Lung (tissue), 11 donors: ENCODE measurements at regions not wholly inside any gene's neighbourhood (a gene's known extent, or its start where the extent isn't known, plus 50 kb on each side); places are given as distances from the start of the nearest gene placed in this dataset.

Experiments used
- ATAC-seq: fragments of 200-7000 bp; cut with Tn5 transposase; one replicate; pipeline ENCODE4 v1.9.1; 2020; ENCODE audit warnings: moderate number of reproducible peaks; ENCODE audit not compliant: insufficient read depth, low FRiP score
- DNase-seq, 3 donors: peaks; one replicate each; pipeline ENCODE4 v3.0.0-alpha.2; 2013 to 2017
- H3K27ac ChIP-seq, 2 donors: one replicate each; pipeline ENCODE4 v1.5.1; 2013; ENCODE audit warnings: mild to moderate bottlenecking in 2 of 2, moderate library complexity in 2 of 2, control low read depth in 1 of 2, inconsistent platforms in 1 of 2, low read depth in 1 of 2, low read length in 1 of 2
- H3K27me3 ChIP-seq, 3 donors: one replicate each; pipeline ENCODE4 v1.5.1; 2013; ENCODE audit warnings: low read length in 2 of 3; ENCODE audit not compliant: control insufficient read depth in 3 of 3, insufficient read depth in 3 of 3
- H3K36me3 ChIP-seq, 4 donors: one replicate each; pipeline ENCODE4 v1.5.1; 2013; ENCODE audit warnings: low read length in 4 of 4, mild to moderate bottlenecking in 1 of 4, moderate library complexity in 1 of 4; ENCODE audit not compliant: control insufficient read depth in 4 of 4, insufficient read depth in 4 of 4
- H3K4me1 ChIP-seq, 5 donors: one replicate each; pipeline ENCODE4 v1.5.1; 2013; ENCODE audit warnings: low read length in 5 of 5, mild to moderate bottlenecking in 2 of 5, moderate library complexity in 1 of 5; ENCODE audit not compliant: control insufficient read depth in 5 of 5, insufficient read depth in 5 of 5
- H3K4me3 ChIP-seq: one replicate; pipeline ENCODE4 v1.5.1; 2013; ENCODE audit warnings: mild to moderate bottlenecking, control low read depth, moderate library complexity
- H3K9ac ChIP-seq, 2 donors: one replicate each; pipeline ENCODE4 v1.5.1; 2013; ENCODE audit warnings: low read length in 2 of 2, control low read depth in 1 of 2; ENCODE audit not compliant: insufficient read depth in 1 of 2
- H3K9me3 ChIP-seq, 4 donors: one replicate each; pipeline ENCODE4 v1.5.1; 2013; ENCODE audit warnings: low read length in 3 of 4, mild to moderate bottlenecking in 1 of 4, moderate library complexity in 1 of 4; ENCODE audit not compliant: control insufficient read depth in 4 of 4, insufficient read depth in 3 of 4
- CTCF ChIP-seq: IDR thresholded peaks from 2 replicates; pipeline ENCODE4 v1.5.1; 2012; ENCODE audit warnings: mild to moderate bottlenecking; ENCODE audit errors: control extremely low read depth, extremely low read depth
- WGBS, 2 donors: extraction: QIAGEN DNeasy Blood & Tissue Kit; methylation state at CpG; one replicate each; pipeline ENCODE4 v1.1.7; 2013; 5-methylcytosine and 5-hydroxymethylcytosine counted together
- donor health status: control.
- donor health status: control.
- donor health status: Bipolar disorder and iron deficiency.
- donor health status: healthy.
- donor health status: DM: yes; HTN: yes; CAD: no.

DNA sequence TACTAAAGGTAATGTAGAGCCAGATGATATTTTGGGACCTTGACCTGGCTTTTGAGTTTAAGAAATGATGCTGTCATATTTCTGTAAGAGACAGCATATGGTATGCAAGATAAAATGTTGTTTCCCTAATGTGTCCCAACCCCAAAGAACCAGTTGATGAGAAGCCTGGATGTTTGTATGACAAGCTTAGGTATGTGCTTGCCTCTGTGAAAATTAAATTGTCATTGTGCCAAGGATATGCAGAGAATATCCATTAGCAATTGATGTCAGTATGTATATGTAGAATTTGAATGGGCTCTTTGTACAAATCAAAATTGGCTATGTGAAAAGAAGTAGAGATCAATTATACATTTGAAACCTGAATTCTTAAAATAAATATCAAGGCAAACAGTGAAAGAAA lies 650.8 kb upstream of the EYS start:
- Histone ChIP-seq H3K27ac (no peak overlapping the region), H3K9ac (no peak overlapping the region), H3K36me3 (no peaks in the 10 kb centered on the region), H3K9me3 (peaks cover 0 to 5% (median 0%) of the 10 kb centered on the region in 4 donors), H3K27me3 (no peaks in the 10 kb centered on the region), H3K4me3 (no peak overlapping the region), H3K4me1 (no peaks in the 10 kb centered on the region)
- TF ChIP-seq CTCF = no peak
- DNase-seq (no peak), ATAC-seq (no peak)

DNA sequence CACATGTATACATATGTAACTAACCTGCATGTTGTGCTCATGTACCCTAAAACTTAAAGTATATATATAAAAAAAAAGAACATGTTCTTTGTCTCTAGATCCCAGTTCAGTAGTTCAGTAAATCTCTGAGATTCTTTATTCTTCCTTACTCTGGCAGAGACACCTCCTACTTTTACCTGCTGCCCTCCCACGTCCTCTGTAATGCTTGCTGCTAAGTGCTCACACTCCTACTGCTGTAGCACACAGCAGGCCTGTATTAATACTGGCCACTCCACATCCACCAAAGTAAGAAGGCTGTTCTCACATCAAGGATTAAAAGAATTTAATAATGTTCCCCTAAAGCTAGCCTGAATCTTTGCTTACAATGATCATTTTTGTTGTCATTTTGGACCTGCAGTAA lies 648.4 kb upstream of the EYS start:
- Histone ChIP-seq H3K27me3 (no peaks in the 10 kb centered on the region), H3K4me3 (no peak overlapping the region), H3K27ac (no peak overlapping the region), H3K9ac (no peak overlapping the region), H3K9me3 (no peaks in the 10 kb centered on the region), H3K36me3 (no peaks in the 10 kb centered on the region), H3K4me1 (no peaks in the 10 kb centered on the region)
- 67 to 73% methylated on average over 1 of the region's 1 CpG for WGBS, 2 donors
- ATAC-seq (no peak), DNase-seq (no peak)
- no peak for TF ChIP-seq CTCF

- H3K9me3 ChIP-seq = no peaks in the 10 kb centered on the region
- H3K4me1 ChIP-seq = no peaks in the 10 kb centered on the region
- DNase-seq = peak in 2 of 3 donors; percentile 18 to 29
- H3K27me3 ChIP-seq = no peaks in the 10 kb centered on the region
- 58 to 68% methylated on average over 2 of the region's 2 CpGs for WGBS, 2 donors
- H3K4me3 ChIP-seq = no peak overlapping the region
- ATAC-seq = no peak
- TF ChIP-seq CTCF = no peak
- H3K27ac ChIP-seq = no peak overlapping the region
- H3K36me3 ChIP-seq = no peaks in the 10 kb centered on the region
- H3K9ac ChIP-seq = no peak overlapping the region
These were observed 637.8 kb upstream of the EYS start for GRCh38 chr6:66344796-66345195.

DNA sequence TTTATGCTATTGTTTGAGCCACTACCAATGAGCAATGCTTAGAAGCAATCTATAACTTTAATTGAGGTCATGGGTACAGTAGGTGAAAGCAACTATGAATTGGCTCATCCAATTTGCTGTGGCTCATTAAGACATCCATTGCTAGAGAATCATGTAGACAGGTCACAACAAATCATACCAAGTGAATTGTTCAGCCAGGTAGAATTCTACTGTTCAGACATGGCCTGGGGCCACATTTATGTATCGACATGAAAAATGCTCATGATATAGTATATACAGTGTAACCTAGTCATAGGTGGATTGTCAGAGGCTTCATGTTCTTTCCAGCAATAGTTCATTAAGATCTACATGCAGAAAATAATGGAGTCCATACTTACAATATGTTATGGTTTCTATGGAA lies 633.7 kb upstream of the EYS start:
- no peaks in the 10 kb centered on the region for H3K9me3 ChIP-seq
- H3K27ac ChIP-seq = no peak overlapping the region
- no peak overlapping the region for H3K4me3 ChIP-seq
- H3K9ac ChIP-seq = no peak overlapping the region
- no peak for TF ChIP-seq CTCF
- DNase-seq = no peak
- no peaks in the 10 kb centered on the region for H3K27me3 ChIP-seq
- H3K36me3 ChIP-seq = no peaks in the 10 kb centered on the region
- no peaks in the 10 kb centered on the region for H3K4me1 ChIP-seq
- whole genome bisulfite sequencing, 2 donors = 92 to 94% methylated on average over 1 of the region's 1 CpG
- ATAC-seq = no peak
